Endothelial cell of umbilical vein (primary cell): ENCODE measurements at regions not wholly inside any gene's neighbourhood (a gene's known extent, or its start where the extent isn't known, plus 50 kb on each side); places are given as distances from the start of the nearest gene placed in this dataset.

Experiments used
- EZH2 ChIP-seq: IDR thresholded peaks from 2 replicates; pipeline ENCODE4 v1.6.1; 2012; ENCODE audit warnings: borderline replicate concordance, low read depth, mild to moderate bottlenecking, moderate library complexity, low read length, inconsistent platforms; ENCODE audit not compliant: severe bottlenecking
- FOS ChIP-seq: IDR thresholded peaks from 2 replicates; pipeline ENCODE4 v1.6.1; 2011; ENCODE audit warnings: mild to moderate bottlenecking, low read length, moderate library complexity, borderline replicate concordance; ENCODE audit not compliant: insufficient read depth
- POLR2A ChIP-seq: IDR thresholded peaks from 2 replicates; pipeline ENCODE4 v1.6.1; 2012; ENCODE audit warnings: low read depth, mild to moderate bottlenecking, control low read depth, low read length
- POLR2AphosphoS5 ChIP-seq: IDR thresholded peaks from 2 replicates; pipeline ENCODE4 v1.6.1; 2012; ENCODE audit warnings: low read depth, mild to moderate bottlenecking, control low read depth, low read length, moderate library complexity; ENCODE audit not compliant: insufficient read depth
- TF ChIP-seq, protein P1 (sequence below), 2 donors: IDR thresholded peaks; 1 replicate in 1 of 2; 2 replicates in 1 of 2; pipeline ENCODE4 v1.5.1; 2011; ENCODE audit warnings: low read length in 2 of 2, mild to moderate bottlenecking in 2 of 2, moderate library complexity in 2 of 2, control low read depth in 1 of 2, inconsistent platforms in 1 of 2, low read depth in 1 of 2; ENCODE audit not compliant: insufficient read depth in 1 of 2; ENCODE audit errors: extremely low read depth in 1 of 2
- TF ChIP-seq, protein P2 (sequence below): IDR thresholded peaks from 2 replicates; pipeline ENCODE4 v1.6.1; 2011; ENCODE audit not compliant: insufficient read depth, insufficient read length

DNA sequence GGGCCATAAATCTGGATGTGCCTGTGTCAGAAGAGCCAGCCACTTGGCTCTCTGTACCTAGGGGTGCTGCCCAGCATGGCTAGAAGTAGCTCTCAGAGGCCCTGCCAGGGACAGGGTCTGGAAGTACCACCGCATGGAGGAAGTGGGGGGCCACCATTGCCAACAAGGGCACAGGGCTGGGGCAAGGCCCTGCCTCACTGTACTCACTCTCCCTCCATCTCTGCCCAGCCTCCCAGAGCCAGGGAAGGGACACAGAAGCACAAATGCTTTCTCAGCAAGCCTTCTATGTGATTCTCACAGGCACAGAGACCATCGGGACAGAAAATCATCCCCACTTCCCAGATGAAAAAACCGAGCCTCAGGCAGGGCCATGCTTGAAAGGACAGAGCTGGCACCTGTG lies 138.1 kb downstream of the C5orf15 start:
- TF ChIP-seq, protein P1, sequence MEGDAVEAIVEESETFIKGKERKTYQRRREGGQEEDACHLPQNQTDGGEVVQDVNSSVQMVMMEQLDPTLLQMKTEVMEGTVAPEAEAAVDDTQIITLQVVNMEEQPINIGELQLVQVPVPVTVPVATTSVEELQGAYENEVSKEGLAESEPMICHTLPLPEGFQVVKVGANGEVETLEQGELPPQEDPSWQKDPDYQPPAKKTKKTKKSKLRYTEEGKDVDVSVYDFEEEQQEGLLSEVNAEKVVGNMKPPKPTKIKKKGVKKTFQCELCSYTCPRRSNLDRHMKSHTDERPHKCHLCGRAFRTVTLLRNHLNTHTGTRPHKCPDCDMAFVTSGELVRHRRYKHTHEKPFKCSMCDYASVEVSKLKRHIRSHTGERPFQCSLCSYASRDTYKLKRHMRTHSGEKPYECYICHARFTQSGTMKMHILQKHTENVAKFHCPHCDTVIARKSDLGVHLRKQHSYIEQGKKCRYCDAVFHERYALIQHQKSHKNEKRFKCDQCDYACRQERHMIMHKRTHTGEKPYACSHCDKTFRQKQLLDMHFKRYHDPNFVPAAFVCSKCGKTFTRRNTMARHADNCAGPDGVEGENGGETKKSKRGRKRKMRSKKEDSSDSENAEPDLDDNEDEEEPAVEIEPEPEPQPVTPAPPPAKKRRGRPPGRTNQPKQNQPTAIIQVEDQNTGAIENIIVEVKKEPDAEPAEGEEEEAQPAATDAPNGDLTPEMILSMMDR (IDR thresholded peaks at IDR 0.05; ENCODE audit: extremely low read depth in 1 of 2, insufficient read depth in 1 of 2, low read depth in 1 of 2, low read length in 2 of 2), result no peak
- no peak for TF ChIP-seq POLR2A
- no peak for TF ChIP-seq EZH2
- TF ChIP-seq POLR2AphosphoS5, result no peak
- TF ChIP-seq, protein P2, sequence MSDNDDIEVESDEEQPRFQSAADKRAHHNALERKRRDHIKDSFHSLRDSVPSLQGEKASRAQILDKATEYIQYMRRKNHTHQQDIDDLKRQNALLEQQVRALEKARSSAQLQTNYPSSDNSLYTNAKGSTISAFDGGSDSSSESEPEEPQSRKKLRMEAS, result no peak
- TF ChIP-seq FOS, result no peak
